HG02610 (cell line): ENCODE measurements at regions not wholly inside any gene's neighbourhood (a gene's known extent, or its start where the extent isn't known, plus 50 kb on each side); places are given as distances from the start of the nearest gene placed in this dataset.
"Not testable (repeated sequence)": the region's sequence is repeated elsewhere in the genome, so short reads cannot be mapped to it uniquely, and the experiment has no call there.

Experiments used
- ATAC-seq: cut with Tn5 transposase; IDR thresholded peaks from one replicate; pipeline ENCODE4 v1.9.1; 2021; ENCODE audit warnings: mild to moderate bottlenecking, moderate library complexity; ENCODE audit not compliant: unreplicated experiment

- ATAC-seq, result no peak
These were observed 135.3 kb upstream of the LYPLAL1 start for GRCh38 chr1:219038398-219038797.

DNA sequence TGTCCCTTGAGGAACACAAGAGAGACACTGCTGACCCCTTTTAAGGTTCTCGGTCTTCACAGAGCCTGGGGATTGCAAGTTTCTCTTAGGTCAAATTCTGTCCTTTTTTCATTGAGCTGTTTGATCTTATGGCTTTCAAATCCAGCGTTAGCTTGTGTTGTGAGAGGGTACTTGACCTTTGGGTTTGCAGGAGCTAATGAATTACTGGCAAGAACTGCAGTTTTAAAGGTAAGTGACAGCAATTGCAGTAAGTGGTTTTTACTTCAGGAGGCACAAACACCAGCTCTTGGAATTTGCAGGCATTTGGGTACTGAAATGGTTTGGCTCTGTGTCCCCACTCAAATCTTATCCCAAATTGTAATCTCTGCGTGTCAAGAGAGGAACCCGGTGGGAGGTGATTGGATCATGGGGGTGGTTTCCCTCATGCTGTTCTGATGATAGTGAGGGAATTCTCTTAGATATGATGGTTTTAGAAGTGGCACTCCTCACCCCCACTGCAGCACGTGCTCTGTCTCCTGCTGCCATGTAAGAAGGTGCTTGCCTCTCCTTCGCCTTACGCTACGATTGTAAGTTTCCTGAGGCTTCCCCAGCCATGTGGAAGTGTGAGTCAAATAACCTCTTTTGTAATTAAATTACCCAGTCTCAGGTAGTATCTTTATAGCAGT is 134.5 kb upstream of the LYPLAL1 start:
- no peak for ATAC-seq

GRCh38 chr1:219039682-219040154 is 134.0 kb upstream of the LYPLAL1 start:
- no peak for ATAC-seq

DNA sequence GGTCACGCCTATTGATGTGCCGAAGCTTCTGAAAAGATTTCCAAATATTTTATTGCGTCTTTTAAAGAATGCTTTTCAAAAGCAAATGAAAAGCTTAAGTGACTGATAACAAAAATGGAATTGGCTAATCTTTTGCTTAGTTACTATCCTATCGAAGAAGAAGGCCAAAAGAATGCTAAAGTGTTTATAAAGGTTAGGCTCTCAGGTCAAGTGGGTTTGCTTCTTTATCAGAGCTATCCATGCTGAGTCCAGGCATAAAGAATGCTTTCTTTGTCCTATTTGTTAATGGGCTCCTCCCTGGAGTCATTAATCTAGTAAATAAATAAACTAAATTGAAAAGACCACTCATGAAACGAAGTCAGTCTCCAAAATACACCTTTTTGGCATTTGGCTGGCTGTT is 133.4 kb upstream of the LYPLAL1 start:
- ATAC-seq, result no peak

DNA sequence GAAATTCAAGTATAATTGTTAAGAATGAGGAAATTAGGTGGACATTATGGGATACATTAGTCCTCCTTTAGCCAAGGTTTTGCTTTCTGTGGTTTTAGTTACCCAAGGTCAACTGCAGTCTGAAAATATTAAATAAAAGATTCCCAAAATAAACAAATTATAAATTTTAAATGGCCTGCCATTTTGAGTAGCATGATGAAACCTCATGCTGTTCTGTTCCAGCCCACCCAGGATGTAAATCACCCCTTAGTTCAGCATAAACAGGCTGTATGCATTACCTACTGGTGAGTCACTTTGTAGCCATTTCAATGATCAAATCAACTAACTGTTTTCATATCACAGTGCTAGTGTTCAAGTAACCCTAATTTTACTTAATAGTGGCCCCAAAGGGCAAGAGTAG is 132.5 kb upstream of the LYPLAL1 start:
- no peak for ATAC-seq

DNA sequence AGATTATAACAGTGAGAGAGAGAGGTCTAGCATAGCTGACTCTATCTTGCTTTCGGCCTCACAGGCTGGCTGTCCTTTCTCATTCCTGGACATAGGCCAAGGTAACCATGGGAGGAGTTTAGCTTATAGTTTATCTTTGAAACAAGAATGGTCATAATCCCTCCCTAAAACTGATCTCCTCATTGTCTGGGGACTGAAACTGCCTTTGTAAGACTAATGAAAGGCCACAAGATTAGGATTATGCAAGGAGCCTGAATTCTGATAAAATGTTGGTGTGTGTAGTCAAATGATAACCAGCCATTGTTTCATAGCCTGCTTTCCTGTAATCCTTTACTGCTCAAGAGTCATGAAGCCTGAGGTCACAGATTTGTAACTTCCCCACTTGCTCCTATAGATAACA is 131.9 kb upstream of the LYPLAL1 start:
- ATAC-seq, result no peak

DNA sequence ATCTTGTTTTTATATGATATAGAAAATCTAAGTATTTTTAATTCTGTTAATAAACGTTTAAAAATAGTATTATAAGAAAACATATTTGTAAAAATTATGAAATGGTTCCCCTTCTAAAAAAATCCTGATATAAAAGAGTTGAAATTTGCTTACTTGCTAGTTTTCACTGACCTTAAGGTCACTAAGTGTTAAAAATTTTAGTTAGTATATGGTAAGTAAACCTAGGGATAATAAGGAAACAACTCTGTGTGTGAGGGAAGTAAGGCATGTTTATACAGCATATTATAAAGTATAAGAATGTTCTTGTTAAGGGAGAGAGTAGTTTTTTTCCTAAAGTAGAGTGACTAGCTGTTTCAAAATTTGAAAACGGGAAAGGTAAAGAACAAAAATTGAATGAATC is 130.9 kb upstream of the LYPLAL1 start:
- ATAC-seq, result no peak

DNA sequence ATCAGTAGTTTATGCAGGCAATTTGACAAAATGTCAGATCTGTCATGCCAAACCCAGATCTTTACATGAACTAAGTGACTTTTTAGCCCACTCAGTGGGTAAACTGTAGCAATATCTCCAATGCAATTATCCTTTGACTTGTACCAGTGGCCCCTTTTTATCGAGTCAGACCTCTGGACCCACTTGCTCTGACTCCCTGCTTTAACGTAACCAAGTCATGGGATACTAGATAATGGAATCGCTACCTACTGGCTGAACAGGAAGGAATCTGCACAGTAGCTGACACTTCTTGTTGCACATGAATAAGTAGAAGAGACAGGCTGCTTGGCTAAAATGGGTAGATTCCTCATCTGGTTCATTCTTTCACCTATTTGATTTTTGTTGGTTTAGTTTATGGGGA is 128.4 kb upstream of the LYPLAL1 start:
- ATAC-seq, result no peak

DNA sequence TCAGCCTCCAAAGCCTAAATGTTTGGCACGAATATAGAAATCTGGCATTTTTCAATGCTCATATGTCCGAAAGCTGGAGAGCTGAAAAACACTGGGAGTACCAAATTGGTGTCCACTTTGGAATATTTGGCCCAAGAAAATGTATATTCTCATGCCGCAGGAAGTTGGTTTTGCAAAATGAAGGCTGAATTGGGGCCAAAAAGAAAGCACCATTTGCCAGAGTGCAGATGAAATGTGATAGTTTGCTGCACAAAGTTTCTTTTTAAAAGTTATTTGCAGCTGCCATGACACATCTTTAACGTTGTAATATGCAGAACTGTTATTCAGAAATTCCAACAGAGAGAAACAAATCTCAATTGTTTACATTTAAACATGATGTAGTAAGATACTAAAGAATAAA is 124.2 kb upstream of the LYPLAL1 start:
- ATAC-seq, result no peak

DNA sequence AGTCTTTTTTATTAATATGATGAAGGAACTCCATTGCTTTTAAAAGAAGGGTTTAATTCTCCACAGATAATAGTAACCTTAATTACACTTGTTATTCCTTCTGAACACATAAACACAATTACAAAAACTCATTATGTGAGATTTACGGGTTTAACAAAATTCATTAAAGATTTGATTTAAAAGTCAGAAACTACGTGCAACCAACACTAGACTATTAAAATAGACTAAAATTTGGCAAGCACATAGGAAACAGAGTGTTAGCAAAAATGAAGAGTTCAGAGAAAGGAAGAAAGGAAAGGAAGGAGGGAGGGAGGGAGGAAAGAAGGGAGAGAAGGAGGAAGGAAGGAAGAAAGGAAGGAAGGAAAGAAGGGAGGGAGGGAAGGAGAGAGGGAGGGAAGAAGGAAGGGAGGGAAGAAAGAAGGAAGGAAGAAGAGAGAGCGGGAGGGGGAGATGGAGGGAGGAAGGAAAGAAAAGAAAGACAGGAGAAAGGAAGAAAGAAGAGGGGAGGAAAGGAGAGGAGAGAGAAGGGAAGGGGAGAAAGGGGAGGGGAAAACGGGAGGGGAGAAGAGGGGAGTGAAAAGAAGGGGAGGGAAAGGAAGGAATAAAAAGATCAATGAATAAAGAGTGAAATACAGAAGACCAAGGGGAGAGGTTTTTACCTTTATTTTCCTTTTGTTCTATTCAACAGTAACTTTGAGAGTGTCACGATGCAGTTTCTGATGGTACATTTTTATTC is 123.4 kb upstream of the LYPLAL1 start:
- no peak for ATAC-seq

DNA sequence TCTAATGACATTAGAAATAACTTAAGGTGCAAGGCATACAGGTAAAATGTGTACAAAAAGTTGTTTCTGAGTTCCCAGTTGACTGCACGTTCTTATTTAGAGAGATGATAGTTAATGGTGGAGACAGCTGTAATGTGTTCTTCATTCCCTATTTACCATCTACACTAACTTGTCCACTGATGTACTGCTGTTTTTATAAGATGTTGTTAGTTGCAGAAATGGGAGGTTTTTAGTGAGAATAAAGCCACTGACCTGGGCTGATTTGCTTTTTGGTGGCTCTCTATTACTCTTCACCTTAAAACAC is 122.9 kb upstream of the LYPLAL1 start:
- ATAC-seq, result no peak

DNA sequence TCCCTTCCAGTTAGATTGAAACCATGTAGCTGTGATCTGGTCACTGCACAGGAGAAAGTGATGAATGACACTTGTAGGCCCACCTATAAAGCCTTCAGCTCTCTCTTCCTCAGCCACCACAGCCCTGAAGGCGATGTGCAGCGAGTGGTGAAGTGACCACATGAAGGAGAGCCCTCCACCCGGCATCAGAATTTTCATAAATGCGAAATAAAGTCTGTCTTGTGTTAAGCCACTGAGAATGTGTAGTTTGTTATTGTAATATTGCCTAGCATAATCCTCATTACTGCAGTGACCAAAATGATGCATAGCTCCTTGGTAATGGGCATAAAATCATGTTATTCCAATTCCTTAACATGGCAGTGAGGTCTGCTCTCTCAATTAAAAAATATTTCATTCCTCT is 122.1 kb upstream of the LYPLAL1 start:
- no peak for ATAC-seq

GRCh38 chr1:219058891-219059820 is 114.5 kb upstream of the LYPLAL1 start:
- ATAC-seq, result peak; percentile 85

GRCh38 chr1:219060798-219061197 is 112.9 kb upstream of the LYPLAL1 start:
- ATAC-seq, result no peak

DNA sequence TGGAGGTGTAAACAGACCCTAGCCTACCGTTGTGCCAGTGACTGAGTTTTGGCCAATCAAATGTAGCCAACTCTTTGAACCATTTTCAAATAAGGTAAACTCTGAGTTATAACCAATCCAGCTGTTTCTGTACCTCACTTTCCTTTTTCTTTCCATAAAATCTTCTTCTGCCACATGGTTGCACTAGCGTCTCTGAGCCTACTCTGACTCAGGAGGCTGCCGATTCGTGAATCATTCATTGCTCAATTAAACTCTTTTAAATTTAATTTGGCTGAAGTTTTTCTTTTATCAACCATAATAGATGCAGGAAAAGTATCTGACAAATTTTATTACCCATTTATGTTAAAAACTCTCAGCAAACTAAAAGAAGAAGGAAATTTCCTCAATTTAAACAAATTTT is 111.5 kb upstream of the LYPLAL1 start:
- no peak for ATAC-seq

- ATAC-seq, result no peak
These were observed 107.6 kb upstream of the LYPLAL1 start for GRCh38 chr1:219066098-219066497.

DNA sequence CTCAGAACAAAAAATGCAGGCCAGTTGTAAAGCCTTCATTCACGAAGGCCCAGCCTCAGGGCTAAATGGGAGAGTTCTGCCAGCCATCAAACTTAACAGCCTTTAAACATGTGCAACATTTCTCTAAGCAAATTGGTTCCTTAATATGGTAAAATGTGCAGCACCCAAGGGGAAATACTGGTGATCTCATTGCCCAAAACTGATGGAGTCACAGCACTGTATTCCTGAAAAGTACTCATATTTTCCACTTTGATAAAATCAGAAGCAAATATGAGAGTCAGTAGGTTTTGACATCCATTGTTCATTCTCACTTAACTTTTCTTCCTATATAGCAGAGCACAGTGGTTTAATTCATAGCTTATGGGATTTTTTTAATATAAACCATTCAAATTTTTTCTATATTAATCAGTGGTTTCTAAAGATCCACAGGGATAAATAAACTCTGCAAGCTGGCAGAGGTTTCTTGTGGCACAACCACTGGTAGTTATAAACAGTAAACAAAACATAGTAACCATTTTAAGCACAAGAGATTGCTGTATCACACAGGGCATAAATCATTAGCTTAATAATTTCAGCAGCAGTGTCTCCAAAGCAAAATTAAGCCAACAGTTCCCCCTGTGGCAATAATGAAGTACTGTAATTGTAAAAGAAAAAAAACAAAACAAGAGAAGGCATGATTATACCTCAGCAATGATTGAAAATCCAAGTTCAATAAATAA is 106.9 kb upstream of the LYPLAL1 start:
- no peak for ATAC-seq

- ATAC-seq, result no peak
These were observed 106.3 kb upstream of the LYPLAL1 start for GRCh38 chr1:219067350-219067712.

DNA sequence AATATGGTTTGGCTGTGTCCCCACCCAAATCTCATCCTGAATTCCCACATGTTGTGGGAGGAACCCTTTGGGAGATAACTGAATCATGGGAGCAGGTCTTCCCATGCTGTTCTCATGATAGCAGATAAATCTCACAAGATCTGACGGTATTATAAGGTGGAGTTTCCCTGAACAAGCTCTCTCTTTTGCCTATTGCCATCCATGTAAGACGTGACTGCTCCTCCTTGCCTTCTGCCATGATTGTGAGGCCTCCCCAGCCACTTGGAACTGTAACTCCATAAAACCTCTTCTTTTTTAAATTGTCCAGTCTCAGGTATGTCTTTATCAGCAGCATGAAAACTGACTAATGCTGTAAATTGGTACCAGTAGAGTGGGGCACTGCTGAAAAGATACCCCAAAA is 103.3 kb upstream of the LYPLAL1 start:
- ATAC-seq, result not testable (repeated sequence)

DNA sequence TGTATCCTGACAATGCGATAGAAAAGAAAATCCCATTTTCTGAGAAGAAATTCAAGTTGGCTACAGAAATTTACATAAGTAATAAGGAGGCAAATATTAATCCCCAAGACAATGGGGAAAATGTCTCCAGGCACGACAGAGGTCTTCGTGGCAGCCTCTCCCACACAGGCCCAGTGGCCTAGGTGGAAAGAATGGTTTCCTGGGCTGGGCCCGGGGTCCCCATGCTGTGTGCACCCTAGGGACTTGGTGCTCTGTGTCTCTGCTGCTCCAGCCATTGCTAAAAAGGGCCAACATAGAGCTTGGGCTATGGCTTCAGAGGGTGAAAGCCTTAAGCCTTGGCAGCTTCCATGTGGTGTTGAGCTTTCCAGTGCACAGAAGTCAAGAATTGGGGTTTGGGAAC is 102.5 kb upstream of the LYPLAL1 start:
- no peak for ATAC-seq

GRCh38 chr1:219072329-219072728 is 101.3 kb upstream of the LYPLAL1 start:
- ATAC-seq, result no peak
